Stimulated activated CD4-positive, alpha-beta T cell treated with anti-CD3 and anti-CD28 coated beads, Interleukin-2, amount 100 ng/mL, for 4 hours (primary cell): ENCODE measurements at regions not wholly inside any gene's neighbourhood (a gene's known extent, or its start where the extent isn't known, plus 50 kb on each side); places are given as distances from the start of the nearest gene placed in this dataset.

Experiments used
- DNase-seq: peaks from one replicate; pipeline ENCODE4 v3.0.0-alpha.2; 2020; ENCODE audit warnings: low read depth

GRCh38 chr2:47236503-47237215 lies 60.3 kb upstream of the CALM2 start:
- no peak for DNase-seq

- no peak for DNase-seq
Observed at GRCh38 chr2:47235132-47235531, 58.8 kb upstream of the CALM2 start.

DNA sequence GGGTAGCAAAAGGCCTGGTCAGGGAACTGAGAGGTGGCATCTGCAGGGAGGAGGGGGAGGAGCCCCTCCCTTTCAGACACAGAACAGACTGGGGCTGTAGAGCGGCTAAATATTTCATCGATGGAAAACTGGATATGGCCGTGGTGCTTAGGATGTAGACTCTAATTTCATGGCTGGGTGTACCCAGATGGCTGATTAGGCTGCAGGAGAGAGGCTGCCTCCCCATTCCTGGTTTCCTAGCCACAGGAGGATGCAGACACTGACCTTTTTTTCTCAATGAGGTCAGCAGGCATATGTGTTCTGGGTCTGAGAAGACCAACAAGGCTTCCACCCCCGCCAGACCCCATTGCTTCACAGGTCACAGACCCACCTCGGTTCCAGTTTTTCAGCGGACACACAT lies 58.1 kb upstream of the CALM2 start:
- no peak for DNase-seq

DNA sequence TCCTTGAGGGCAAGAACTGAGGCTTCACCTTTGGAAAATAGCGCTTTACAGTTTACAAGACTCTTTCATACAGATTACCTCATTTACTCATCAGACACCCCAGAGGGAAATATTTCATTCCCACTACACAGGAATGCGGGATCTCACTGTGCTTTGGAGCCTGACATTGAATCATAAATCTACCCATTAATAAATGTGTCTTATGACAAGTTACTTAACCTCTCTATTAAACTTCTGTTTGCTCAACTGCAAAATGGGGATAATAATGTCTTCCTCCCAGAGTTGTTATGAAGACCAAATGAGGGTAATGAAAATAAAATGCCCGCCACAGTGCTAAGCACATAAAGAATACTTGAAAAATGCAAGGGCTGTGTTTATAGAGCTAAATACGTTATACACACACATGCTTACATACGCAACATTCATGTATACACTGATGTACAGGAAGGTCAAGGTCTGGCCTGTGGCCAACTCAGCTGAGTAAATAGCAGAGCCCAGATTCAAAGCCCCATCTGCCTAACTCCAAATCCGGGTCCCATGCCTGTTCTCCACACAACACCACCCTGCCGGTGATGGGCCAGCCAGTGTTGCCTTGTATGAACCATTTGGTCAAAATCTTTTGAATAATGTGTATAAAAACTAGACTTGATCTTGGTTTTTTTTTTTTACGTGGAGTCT lies 56.6 kb upstream of the CALM2 start:
- DNase-seq = no peak

DNA sequence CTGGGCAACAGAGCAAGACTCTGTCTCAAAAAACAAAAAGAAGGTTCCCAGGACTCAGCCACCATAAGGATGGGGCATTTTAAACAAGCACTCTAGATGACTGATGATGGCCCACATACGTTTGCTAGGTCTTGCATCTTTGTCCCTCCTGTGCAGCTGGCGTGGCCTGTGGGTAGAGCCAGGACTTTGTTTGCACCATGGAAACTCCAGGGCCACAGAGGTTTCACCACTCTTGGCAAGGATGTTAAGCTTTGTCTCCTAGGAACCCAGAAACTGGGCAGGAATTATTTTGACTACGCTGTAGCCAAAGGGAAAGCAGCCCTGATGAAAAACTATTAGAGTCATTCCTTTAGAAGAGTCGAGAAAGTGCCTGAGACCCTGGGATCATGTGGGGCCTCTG lies 54.1 kb upstream of the CALM2 start:
- DNase-seq = no peak

GRCh38 chr2:47227532-47228279 lies 51.4 kb upstream of the CALM2 start:
- no peak for DNase-seq

- no peak for DNase-seq
Observed at GRCh38 chr2:47226923-47227220, 50.6 kb upstream of the CALM2 start.

DNA sequence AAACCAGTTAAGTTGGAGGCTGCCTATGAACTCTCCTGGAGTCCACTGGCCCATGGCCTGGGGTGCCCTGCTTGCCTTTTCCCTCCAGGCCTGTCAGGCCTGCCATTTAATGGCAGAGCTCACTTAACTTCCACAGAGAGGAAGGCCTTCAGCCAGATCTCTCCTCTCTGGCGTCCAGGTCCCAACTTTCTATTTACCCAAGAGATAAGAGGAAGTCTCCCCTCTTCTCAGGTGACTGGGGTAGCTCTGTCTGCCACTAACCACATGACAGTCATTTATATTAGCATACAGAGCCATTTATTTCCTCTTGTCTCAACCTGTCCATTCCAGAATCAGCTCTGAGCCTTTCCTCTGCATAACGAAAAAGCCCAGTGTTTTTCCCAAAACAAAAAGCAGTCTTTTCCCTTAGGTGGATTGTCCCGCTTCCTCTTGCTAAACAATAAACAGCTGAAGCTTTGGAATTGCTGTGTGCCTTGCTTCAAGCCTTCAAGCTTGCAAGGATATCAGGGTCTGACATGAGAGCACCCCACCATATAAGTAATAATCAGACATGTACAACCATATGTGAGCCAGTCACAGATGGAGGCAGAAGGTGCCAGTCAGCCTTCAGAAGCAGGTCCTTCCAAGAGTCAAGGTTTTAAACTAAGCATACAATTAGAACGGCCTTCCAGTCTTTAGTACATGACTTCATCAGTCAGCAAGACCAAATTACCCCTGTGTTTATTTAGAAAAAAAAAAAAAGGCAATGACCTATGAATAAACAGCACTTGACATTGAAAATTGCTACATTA lies 50.0 kb upstream of the CALM2 start:
- DNase-seq = no peak
